ENCODE measurements at regions not wholly inside any gene's neighbourhood (a gene's known extent, or its start where the extent isn't known, plus 50 kb on each side); places are given as distances from the start of the nearest gene placed in this dataset.

DNA sequence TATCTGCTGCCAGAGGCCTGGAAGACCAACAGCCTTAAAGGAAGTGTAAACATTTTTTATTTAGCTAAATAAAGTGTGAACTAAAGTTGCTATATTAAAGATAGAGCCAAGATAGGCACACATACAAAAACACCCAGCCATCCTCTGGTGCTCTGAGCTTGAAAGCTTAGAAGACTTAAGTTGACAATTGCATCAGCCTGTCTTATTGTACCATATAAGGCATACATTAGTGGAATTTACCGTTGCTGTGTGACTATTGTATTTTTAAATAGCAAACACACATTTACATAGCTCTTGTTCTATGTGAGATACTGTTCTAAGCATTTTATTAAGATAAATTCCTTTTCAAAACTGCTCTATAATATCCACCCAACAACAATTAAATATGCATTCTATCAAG, 736.6 kb upstream of the ZEB2 start:
- Histone ChIP-seq H3K56ac (ENCODE audit: insufficient read length, low read depth, low read length) (no peak overlapping the region), H3K79me2 (ENCODE audit: insufficient read depth, low read length) (no peaks in the 10 kb centered on the region), H4K5ac (ENCODE audit: insufficient read length, low read depth, low read length) (no peak overlapping the region), H3K18ac (ENCODE audit: insufficient read length, low read depth, low read length) (no peak overlapping the region), H2AFZ (ENCODE audit: low read length) (no peak overlapping the region), H2BK20ac (ENCODE audit: low read depth, low read length, poor library complexity, severe bottlenecking) (no peak overlapping the region), H3K14ac (ENCODE audit: insufficient read depth, low read length) (no peak overlapping the region), H4K20me1 (ENCODE audit: control insufficient read depth, insufficient read depth, insufficient read length) (no peaks in the 10 kb centered on the region), H3K23me2 (ENCODE audit: insufficient read length, low read depth, low read length, poor library complexity, severe bottlenecking) (no peaks in the 10 kb centered on the region), H2BK5ac (ENCODE audit: insufficient read length, low read length) (no peak overlapping the region), H3K4me1 (ENCODE audit: insufficient read depth, low read length) (no peaks in the 10 kb centered on the region), H4K91ac (ENCODE audit: insufficient read length, low read depth, low read length) (no peak overlapping the region), H3K27ac (ENCODE audit: insufficient read length, low read depth, low read length) (no peak overlapping the region), H3K9ac (ENCODE audit: extremely low read depth, insufficient read length, low read length) (no peak overlapping the region), H4K8ac (replicated peaks; ENCODE audit: insufficient read length, low read depth, low read length) (no peak overlapping the region), H3K4me2 (ENCODE audit: insufficient read depth, insufficient read length, low read length) (no peak overlapping the region), H2BK12ac (ENCODE audit: insufficient read length, low read depth, low read length) (no peak overlapping the region), H3K27me3 (ENCODE audit: insufficient read depth, low read length) (no peaks in the 10 kb centered on the region), H3K79me1 (ENCODE audit: insufficient read depth, low read depth, low read length, poor library complexity, severe bottlenecking) (no peaks in the 10 kb centered on the region), H2AK5ac (ENCODE audit: insufficient read length, low read length) (no peak overlapping the region), H2BK15ac (ENCODE audit: low read depth, low read length) (no peak overlapping the region), H3K9me3 (ENCODE audit: control insufficient read depth, low read depth, low read length) (no peaks in the 10 kb centered on the region), H3K23ac (ENCODE audit: insufficient read length, low read depth, low read length) (no peak overlapping the region), H3K4ac (ENCODE audit: low read depth, low read length) (no peak overlapping the region), H3T11ph (ENCODE audit: low read length) (no peak overlapping the region), H2BK120ac (ENCODE audit: low read depth, low read length, poor library complexity, severe bottlenecking) (no peak overlapping the region)
- Mint-ChIP-seq H3K9me3 (no peaks in the 10 kb centered on the region), H3K36me3 (ENCODE audit: insufficient read depth in 1 of 3, low read depth in 3 of 3) (no peaks in the 10 kb centered on the region), H3K27ac (no peak overlapping the region), H3K4me3 (no peak overlapping the region), H3K4me1 (peaks cover 4% of the 10 kb centered on the region in 2 experiments; a peak in 3 of 4 replicates), H3K27me3 (ENCODE audit: low read depth) (no peaks in the 10 kb centered on the region)
- DNase-seq, result no peak
- WGBS (ENCODE audit: extremely low coverage, insufficient read length, low lambda C conversion rate), result no CpG with 5 or more reads among the region's 1 CpG
- TF ChIP-seq, protein P1, sequence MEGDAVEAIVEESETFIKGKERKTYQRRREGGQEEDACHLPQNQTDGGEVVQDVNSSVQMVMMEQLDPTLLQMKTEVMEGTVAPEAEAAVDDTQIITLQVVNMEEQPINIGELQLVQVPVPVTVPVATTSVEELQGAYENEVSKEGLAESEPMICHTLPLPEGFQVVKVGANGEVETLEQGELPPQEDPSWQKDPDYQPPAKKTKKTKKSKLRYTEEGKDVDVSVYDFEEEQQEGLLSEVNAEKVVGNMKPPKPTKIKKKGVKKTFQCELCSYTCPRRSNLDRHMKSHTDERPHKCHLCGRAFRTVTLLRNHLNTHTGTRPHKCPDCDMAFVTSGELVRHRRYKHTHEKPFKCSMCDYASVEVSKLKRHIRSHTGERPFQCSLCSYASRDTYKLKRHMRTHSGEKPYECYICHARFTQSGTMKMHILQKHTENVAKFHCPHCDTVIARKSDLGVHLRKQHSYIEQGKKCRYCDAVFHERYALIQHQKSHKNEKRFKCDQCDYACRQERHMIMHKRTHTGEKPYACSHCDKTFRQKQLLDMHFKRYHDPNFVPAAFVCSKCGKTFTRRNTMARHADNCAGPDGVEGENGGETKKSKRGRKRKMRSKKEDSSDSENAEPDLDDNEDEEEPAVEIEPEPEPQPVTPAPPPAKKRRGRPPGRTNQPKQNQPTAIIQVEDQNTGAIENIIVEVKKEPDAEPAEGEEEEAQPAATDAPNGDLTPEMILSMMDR (conservative IDR thresholded peaks at IDR 0.05), result no peak
